SU-DHL-6 (cell line): ENCODE measurements at regions not wholly inside any gene's neighbourhood (a gene's known extent, or its start where the extent isn't known, plus 50 kb on each side); places are given as distances from the start of the nearest gene placed in this dataset.

Experiments
- H2AFZ ChIP-seq: fragments of 200-600 bp; sonication (generic); 2 replicates; pipeline ENCODE4 v1.6.1; 2014; ENCODE audit warnings: low read depth, mild to moderate bottlenecking, moderate library complexity, mixed read lengths, antibody characterized with exemption, low read length; ENCODE audit not compliant: severe bottlenecking
- H3F3A ChIP-seq: fragments of 200-600 bp; shearing (Covaris generic); 2 replicates; pipeline ENCODE4 v1.6.0; 2016; ENCODE audit warnings: antibody characterized with exemption, mild to moderate bottlenecking; ENCODE audit not compliant: insufficient read depth
- H3K27ac ChIP-seq: fragments of 200-600 bp; sonication (generic); 2 replicates; pipeline ENCODE4 v1.5.1; 2016; ENCODE audit warnings: low read depth, mild to moderate bottlenecking, low read length, moderate library complexity, mixed read lengths
- H3K27me3 ChIP-seq: fragments of 200-600 bp; sonication (generic), shearing (Covaris generic); 2 replicates; pipeline ENCODE4 v1.6.0; 2014; ENCODE audit warnings: mild to moderate bottlenecking, low read length
- H3K36me3 ChIP-seq: fragments of 200-600 bp; sonication (generic); 2 replicates; pipeline ENCODE4 v1.6.1; 2014; ENCODE audit warnings: mild to moderate bottlenecking, low read length, mixed read lengths
- H3K4me2 ChIP-seq: fragments of 300-600, 200-600 bp; shearing (Covaris generic), sonication (generic); 2 replicates; pipeline ENCODE4 v1.6.0; 2014; ENCODE audit warnings: low read length, low read depth, mild to moderate bottlenecking; ENCODE audit not compliant: poor library complexity, severe bottlenecking
- H3K4me3 ChIP-seq: fragments of 200-600 bp; sonication (generic); 2 replicates; pipeline ENCODE4 v1.5.1; 2014; ENCODE audit warnings: antibody characterized with exemption, low read length, mild to moderate bottlenecking, mixed read lengths; ENCODE audit not compliant: insufficient read depth, poor library complexity, severe bottlenecking
- H3K79me2 ChIP-seq: fragments of 200-600 bp; sonication (generic); 2 replicates; pipeline ENCODE4 v1.6.1; 2014; ENCODE audit warnings: mild to moderate bottlenecking, low read length, moderate library complexity; ENCODE audit not compliant: insufficient read depth
- H3K9ac ChIP-seq: fragments of 200-600 bp; sonication (generic); 2 replicates; pipeline ENCODE4 v1.7.0; 2014; ENCODE audit warnings: mild to moderate bottlenecking, low read length
- H3K9me2 ChIP-seq: fragments of 200-600 bp; sonication (generic); replicated peaks from 2 replicates; pipeline ENCODE4 v1.6.1; 2014; ENCODE audit warnings: low read length; ENCODE audit not compliant: insufficient read depth
- H3K9me3 ChIP-seq: fragments of 200-600 bp; sonication (generic); 2 replicates; pipeline ENCODE4 v1.6.1; 2014; ENCODE audit warnings: low read length, mixed read lengths; ENCODE audit not compliant: insufficient read depth
- H4K20me1 ChIP-seq: fragments of 200-600 bp; sonication (generic); 2 replicates; pipeline ENCODE4 v1.6.1; 2014; ENCODE audit warnings: low read depth, mild to moderate bottlenecking, antibody characterized with exemption, low read length, moderate library complexity, mixed read lengths
- EZH2phosphoT487 ChIP-seq: fragments of 200-600 bp; sonication (generic), shearing (Covaris generic); conservative IDR thresholded peaks from 2 replicates; pipeline ENCODE4 v1.6.1; 2018; ENCODE audit warnings: mild to moderate bottlenecking, antibody characterized with exemption, low read length, moderate library complexity, mixed read lengths
- TF ChIP-seq, protein P1 (sequence below): fragments of 200-600 bp; sonication (generic); IDR thresholded peaks from one replicate; pipeline ENCODE4 v1.5.1; 2017; ENCODE audit warnings: antibody characterized with exemption, mild to moderate bottlenecking, low read length, moderate library complexity; ENCODE audit not compliant: insufficient read depth, poor library complexity, severe bottlenecking

DNA sequence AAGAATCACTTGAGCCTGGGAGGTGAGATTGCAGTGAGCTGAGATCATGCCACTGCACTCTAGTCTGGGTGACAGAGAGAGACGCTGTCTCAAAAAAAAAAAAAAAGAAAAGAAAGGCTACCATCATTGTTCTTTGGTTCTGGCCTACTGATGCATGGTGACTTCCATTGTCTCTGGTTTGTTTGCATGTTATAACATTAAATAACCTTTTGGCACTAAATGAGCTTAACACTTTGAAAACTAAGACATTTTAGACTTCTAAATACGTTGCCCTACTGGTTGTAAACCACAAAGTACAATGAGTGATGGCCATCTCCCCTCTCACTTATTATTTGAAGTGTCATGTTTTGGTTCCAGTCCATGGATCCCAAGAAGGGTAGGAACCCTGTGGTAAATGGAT is 152.9 kb upstream of the CPM start:
- no peak overlapping the region for H2AFZ ChIP-seq

DNA sequence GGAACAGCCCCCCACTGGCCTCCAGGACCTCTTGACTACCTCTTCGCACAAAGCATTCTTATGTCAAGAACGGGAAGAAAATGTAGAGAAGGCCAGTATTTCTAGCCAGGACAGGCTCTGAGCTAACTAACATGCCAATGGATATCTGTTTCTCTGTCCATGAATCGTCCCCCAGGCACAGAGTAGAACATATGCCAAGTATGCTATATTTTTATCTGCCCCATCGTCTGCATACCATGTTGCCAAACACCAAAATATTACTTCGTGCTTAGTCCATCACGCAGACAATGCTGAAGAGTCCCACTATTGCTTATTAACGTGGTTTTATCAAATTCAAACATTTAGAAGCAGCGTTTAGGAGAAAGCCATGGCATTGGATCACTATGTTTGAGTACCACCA is 151.4 kb upstream of the CPSF6 start:
- Histone ChIP-seq H3K36me3 (no peaks in the 10 kb centered on the region), H2AFZ (no peak overlapping the region), H3K27me3 (no peaks in the 10 kb centered on the region), H3K79me2 (no peaks in the 10 kb centered on the region), H3F3A (no peaks in the 10 kb centered on the region), H3K4me3 (no peak overlapping the region), H3K27ac (no peak overlapping the region), H3K4me2 (no peak overlapping the region), H3K9me2 (no peaks in the 10 kb centered on the region), H3K9ac (no peak overlapping the region), H3K9me3 (no peaks in the 10 kb centered on the region), H4K20me1 (no peaks in the 10 kb centered on the region)
- TF ChIP-seq EZH2phosphoT487: no peak
- TF ChIP-seq, protein P1, sequence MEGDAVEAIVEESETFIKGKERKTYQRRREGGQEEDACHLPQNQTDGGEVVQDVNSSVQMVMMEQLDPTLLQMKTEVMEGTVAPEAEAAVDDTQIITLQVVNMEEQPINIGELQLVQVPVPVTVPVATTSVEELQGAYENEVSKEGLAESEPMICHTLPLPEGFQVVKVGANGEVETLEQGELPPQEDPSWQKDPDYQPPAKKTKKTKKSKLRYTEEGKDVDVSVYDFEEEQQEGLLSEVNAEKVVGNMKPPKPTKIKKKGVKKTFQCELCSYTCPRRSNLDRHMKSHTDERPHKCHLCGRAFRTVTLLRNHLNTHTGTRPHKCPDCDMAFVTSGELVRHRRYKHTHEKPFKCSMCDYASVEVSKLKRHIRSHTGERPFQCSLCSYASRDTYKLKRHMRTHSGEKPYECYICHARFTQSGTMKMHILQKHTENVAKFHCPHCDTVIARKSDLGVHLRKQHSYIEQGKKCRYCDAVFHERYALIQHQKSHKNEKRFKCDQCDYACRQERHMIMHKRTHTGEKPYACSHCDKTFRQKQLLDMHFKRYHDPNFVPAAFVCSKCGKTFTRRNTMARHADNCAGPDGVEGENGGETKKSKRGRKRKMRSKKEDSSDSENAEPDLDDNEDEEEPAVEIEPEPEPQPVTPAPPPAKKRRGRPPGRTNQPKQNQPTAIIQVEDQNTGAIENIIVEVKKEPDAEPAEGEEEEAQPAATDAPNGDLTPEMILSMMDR: no peak

More for the DNA sequence above, 152.9 kb upstream of the CPM start:
- TF ChIP-seq EZH2phosphoT487: no peak
- TF ChIP-seq, protein P1: no peak
- no peaks in the 10 kb centered on the region for H3K79me2 ChIP-seq
- H4K20me1 ChIP-seq: no peaks in the 10 kb centered on the region
- H3K9me2 ChIP-seq: no peaks in the 10 kb centered on the region
- no peak overlapping the region for H3K27ac ChIP-seq
- H3K9me3 ChIP-seq: no peaks in the 10 kb centered on the region
- H3K27me3 ChIP-seq: no peaks in the 10 kb centered on the region
- no peaks in the 10 kb centered on the region for H3F3A ChIP-seq
- H3K4me3 ChIP-seq: no peak overlapping the region
- no peak overlapping the region for H3K9ac ChIP-seq
- H3K36me3 ChIP-seq: no peaks in the 10 kb centered on the region
- no peak overlapping the region for H3K4me2 ChIP-seq

DNA sequence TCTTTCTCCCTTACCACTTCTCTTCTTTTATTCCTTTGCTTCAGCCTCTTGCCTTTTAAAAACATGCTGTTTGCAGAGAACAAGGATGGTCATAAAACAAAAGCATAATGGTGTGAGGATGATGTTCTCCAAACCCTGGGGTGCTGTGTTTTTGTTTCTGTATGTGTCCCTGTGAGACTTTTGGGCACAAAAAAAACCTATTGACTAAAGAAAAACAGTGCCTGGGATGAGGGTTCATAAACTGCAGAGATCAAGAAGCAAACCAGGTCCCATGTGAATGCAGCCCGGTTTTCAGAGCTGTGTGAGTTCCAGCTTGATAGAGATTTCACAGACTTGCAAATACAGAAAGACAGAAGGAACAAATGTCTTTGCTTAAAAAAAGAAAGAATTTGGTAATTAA is 148.6 kb upstream of the CPSF6 start:
- Histone ChIP-seq H3K9me2 (no peaks in the 10 kb centered on the region), H3F3A (no peaks in the 10 kb centered on the region), H3K27me3 (no peaks in the 10 kb centered on the region), H3K9ac (no peak overlapping the region), H4K20me1 (no peaks in the 10 kb centered on the region), H2AFZ (no peak overlapping the region), H3K36me3 (no peaks in the 10 kb centered on the region), H3K4me3 (no peak overlapping the region), H3K9me3 (no peaks in the 10 kb centered on the region), H3K27ac (no peak overlapping the region), H3K4me2 (no peak overlapping the region), H3K79me2 (no peaks in the 10 kb centered on the region)
- TF ChIP-seq, protein P1: no peak
- no peak for TF ChIP-seq EZH2phosphoT487
